ENCODE measurements at regions not wholly inside any gene's neighbourhood (a gene's known extent, or its start where the extent isn't known, plus 50 kb on each side); places are given as distances from the start of the nearest gene placed in this dataset.

- H4K20me1 ChIP-seq (ENCODE audit: insufficient read depth, low read length): no peaks in the 10 kb centered on the region
- no peak overlapping the region for H2AFZ ChIP-seq (ENCODE audit: low read length)
- no peak overlapping the region for H3K9ac ChIP-seq (ENCODE audit: low read length)
- no peak overlapping the region for H3K4me2 ChIP-seq (ENCODE audit: low read depth, low read length)
- H3F3A ChIP-seq (ENCODE audit: insufficient read depth, low read length): no peaks in the 10 kb centered on the region
- TF ChIP-seq EZH2phosphoT487 (IDR thresholded peaks at IDR 0.05; ENCODE audit: low read length) (no peak), EZH2 (optimal IDR thresholded peaks at IDR 0.05; ENCODE audit: low read depth, low read length) (no peak), CTCF (IDR thresholded peaks at IDR 0.05; ENCODE audit: low read length) (no peak)
- H3K27me3 ChIP-seq (replicated peaks; ENCODE audit: insufficient read depth, low read length): no peaks in the 10 kb centered on the region
- H3K9me2 ChIP-seq (replicated peaks; ENCODE audit: insufficient read depth, low read length): no peaks in the 10 kb centered on the region
- H3K79me2 ChIP-seq (ENCODE audit: low read length): no peaks in the 10 kb centered on the region
- no peak overlapping the region for H3K27ac ChIP-seq (ENCODE audit: low read length)
- H3K4me1 ChIP-seq (ENCODE audit: low read length): no peaks in the 10 kb centered on the region
- no peak for DNase-seq
- H3K4me3 ChIP-seq (ENCODE audit: low read length): no peak overlapping the region
- H3K36me3 ChIP-seq (replicated peaks; ENCODE audit: insufficient read depth, low read length): no peaks in the 10 kb centered on the region
- H3K9me3 ChIP-seq (replicated peaks; ENCODE audit: insufficient read depth, low read length): no peaks in the 10 kb centered on the region
Measured at GRCh38 chr9:80294318-80294717, 722.6 kb downstream of the TLE4 start.

GRCh38 chr9:80292231-80292630 lies 720.5 kb downstream of the TLE4 start:
- Histone ChIP-seq H3K9ac (ENCODE audit: low read length) (no peak overlapping the region), H3K27me3 (replicated peaks; ENCODE audit: insufficient read depth, low read length) (no peaks in the 10 kb centered on the region), H3K79me2 (ENCODE audit: low read length) (no peaks in the 10 kb centered on the region), H3K36me3 (replicated peaks; ENCODE audit: insufficient read depth, low read length) (no peaks in the 10 kb centered on the region), H3F3A (ENCODE audit: insufficient read depth, low read length) (no peaks in the 10 kb centered on the region), H3K27ac (ENCODE audit: low read length) (no peak overlapping the region), H4K20me1 (ENCODE audit: insufficient read depth, low read length) (no peaks in the 10 kb centered on the region), H3K9me3 (replicated peaks; ENCODE audit: insufficient read depth, low read length) (no peaks in the 10 kb centered on the region), H3K4me3 (ENCODE audit: low read length) (no peak overlapping the region), H3K4me1 (ENCODE audit: low read length) (no peaks in the 10 kb centered on the region), H3K9me2 (replicated peaks; ENCODE audit: insufficient read depth, low read length) (no peaks in the 10 kb centered on the region), H3K4me2 (ENCODE audit: low read depth, low read length) (no peak overlapping the region), H2AFZ (ENCODE audit: low read length) (no peak overlapping the region)
- no peak for TF ChIP-seq EZH2 (optimal IDR thresholded peaks at IDR 0.05; ENCODE audit: low read depth, low read length)
- TF ChIP-seq EZH2phosphoT487 (IDR thresholded peaks at IDR 0.05; ENCODE audit: low read length): no peak
- no peak for TF ChIP-seq CTCF (IDR thresholded peaks at IDR 0.05; ENCODE audit: low read length)
- no peak for DNase-seq

- H3K9ac ChIP-seq (ENCODE audit: low read length): no peak overlapping the region
- no peaks in the 10 kb centered on the region for H3K36me3 ChIP-seq (replicated peaks; ENCODE audit: insufficient read depth, low read length)
- no peaks in the 10 kb centered on the region for H3K4me1 ChIP-seq (ENCODE audit: low read length)
- H3F3A ChIP-seq (ENCODE audit: insufficient read depth, low read length): no peaks in the 10 kb centered on the region
- H3K79me2 ChIP-seq (ENCODE audit: low read length): no peaks in the 10 kb centered on the region
- H3K9me3 ChIP-seq (replicated peaks; ENCODE audit: insufficient read depth, low read length): no peaks in the 10 kb centered on the region
- H2AFZ ChIP-seq (ENCODE audit: low read length): no peak overlapping the region
- no peak for DNase-seq
- H3K9me2 ChIP-seq (replicated peaks; ENCODE audit: insufficient read depth, low read length): no peaks in the 10 kb centered on the region
- no peaks in the 10 kb centered on the region for H3K27me3 ChIP-seq (replicated peaks; ENCODE audit: insufficient read depth, low read length)
- no peaks in the 10 kb centered on the region for H4K20me1 ChIP-seq (ENCODE audit: insufficient read depth, low read length)
- H3K4me2 ChIP-seq (ENCODE audit: low read depth, low read length): no peak overlapping the region
- H3K4me3 ChIP-seq (ENCODE audit: low read length): no peak overlapping the region
- no peak overlapping the region for H3K27ac ChIP-seq (ENCODE audit: low read length)
- no peak for TF ChIP-seq CTCF (IDR thresholded peaks at IDR 0.05; ENCODE audit: low read length)
Measured at GRCh38 chr9:80285326-80285725, 713.6 kb downstream of the TLE4 start.

GRCh38 chr9:80282766-80283165 lies 711.0 kb downstream of the TLE4 start:
- Histone ChIP-seq H4K20me1 (ENCODE audit: insufficient read depth, low read length) (no peaks in the 10 kb centered on the region), H3K4me2 (ENCODE audit: low read depth, low read length) (no peak overlapping the region), H3K36me3 (replicated peaks; ENCODE audit: insufficient read depth, low read length) (no peaks in the 10 kb centered on the region), H3K9me3 (replicated peaks; ENCODE audit: insufficient read depth, low read length) (no peaks in the 10 kb centered on the region), H3K27ac (ENCODE audit: low read length) (no peak overlapping the region), H3K9me2 (replicated peaks; ENCODE audit: insufficient read depth, low read length) (no peaks in the 10 kb centered on the region), H3K4me1 (ENCODE audit: low read length) (no peaks in the 10 kb centered on the region), H3K4me3 (ENCODE audit: low read length) (no peak overlapping the region), H2AFZ (ENCODE audit: low read length) (no peak overlapping the region), H3K27me3 (replicated peaks; ENCODE audit: insufficient read depth, low read length) (no peaks in the 10 kb centered on the region), H3K9ac (ENCODE audit: low read length) (no peak overlapping the region), H3F3A (ENCODE audit: insufficient read depth, low read length) (no peaks in the 10 kb centered on the region), H3K79me2 (ENCODE audit: low read length) (no peaks in the 10 kb centered on the region)
- DNase-seq: no peak
- TF ChIP-seq EZH2phosphoT487 (IDR thresholded peaks at IDR 0.05; ENCODE audit: low read length) (no peak), EZH2 (optimal IDR thresholded peaks at IDR 0.05; ENCODE audit: low read depth, low read length) (no peak), CTCF (IDR thresholded peaks at IDR 0.05; ENCODE audit: low read length) (no peak)
